B cell (primary cell): ENCODE measurements at regions not wholly inside any gene's neighbourhood (a gene's known extent, or its start where the extent isn't known, plus 50 kb on each side); places are given as distances from the start of the nearest gene placed in this dataset.

Experiments used
- ATAC-seq: fragments of 200-7000 bp; cut with Tn5 transposase; one replicate; pipeline ENCODE4 v1.10.0; 2021; ENCODE audit warnings: low read depth, mild to moderate bottlenecking, moderate number of reproducible peaks, moderate library complexity
- CTCF ChIA-PET: fragments of 350-600 bp; sonication (Branson Sonifier 250); formaldehyde crosslinking; loops from one replicate; lab custom pipeline; 2021; ENCODE audit warnings: antibody characterized with exemption, inconsistent platforms; lab: Charles Lee
- POLR2A ChIA-PET: fragments of 350-600 bp; sonication (Branson Sonifier 250); formaldehyde crosslinking; loops from one replicate; lab custom pipeline; 2021; ENCODE audit warnings: antibody characterized with exemption; lab: Charles Lee
- DNase-seq: peaks from one replicate; pipeline ENCODE4 v3.0.0; 2013
- H2AFZ ChIP-seq: 2 replicates; pipeline ENCODE4 v1.6.1; 2012; ENCODE audit warnings: mild to moderate bottlenecking, low read depth, low read length; ENCODE audit not compliant: insufficient read depth, poor library complexity, severe bottlenecking
- H3K27ac ChIP-seq, 2 donors: 1 replicate in 1 of 2; 2 replicates in 1 of 2; pipeline ENCODE4 v1.5.1; 2012 to 2013; ENCODE audit warnings: low read length in 2 of 2, mild to moderate bottlenecking in 2 of 2, moderate library complexity in 1 of 2
- H3K27me3 ChIP-seq, 4 experiments: fragments of 200-600 bp in 1 of 4; sonication (generic) in 1 of 4; replicated peaks in 1 of 4; 1 replicate in 2 of 4; 2 replicates in 2 of 4; pipeline versions ENCODE4 v1.6.1 to v1.7.0; 2013 to 2016; ENCODE audit warnings: low read length in 3 of 4, mild to moderate bottlenecking in 2 of 4, mixed read lengths in 1 of 4, moderate library complexity in 1 of 4; ENCODE audit not compliant: insufficient read depth in 4 of 4, control insufficient read depth in 3 of 4; ENCODE audit errors: control extremely low read depth in 1 of 4
- H3K36me3 ChIP-seq, 2 experiments: replicated peaks in 1 of 2; 1 replicate in 1 of 2; 2 replicates in 1 of 2; pipeline versions ENCODE4 v1.6.1 to v1.7.1; 2013; ENCODE audit warnings: low read length in 1 of 2; ENCODE audit not compliant: insufficient read depth in 2 of 2, control insufficient read depth in 1 of 2; ENCODE audit errors: control extremely low read depth in 1 of 2, extremely low read depth in 1 of 2
- H3K4me1 ChIP-seq, 2 donors: fragments of 200-600 bp in 1 of 2; sonication (generic) in 1 of 2; 1 replicate in 1 of 2; 2 replicates in 1 of 2; pipeline versions ENCODE4 v1.5.1 to v1.6.1; 2013 to 2017; ENCODE audit warnings: low read length in 2 of 2; ENCODE audit not compliant: control insufficient read depth in 2 of 2, insufficient read depth in 2 of 2
- H3K4me2 ChIP-seq: replicated peaks from 2 replicates; pipeline ENCODE3; 2012; ENCODE audit warnings: mild to moderate bottlenecking, low read depth, low read length; ENCODE audit not compliant: poor library complexity, severe bottlenecking
- H3K4me3 ChIP-seq, 5 experiments: fragments of 200-600 bp in 1 of 5; sonication (generic) in 1 of 5; 1 replicate in 3 of 5; 2 replicates in 2 of 5; pipeline versions ENCODE4 v1.5.1 to v1.7.0; 2011 to 2016; ENCODE audit warnings: low read length in 4 of 5, mild to moderate bottlenecking in 4 of 5, low read depth in 2 of 5, control low read depth in 1 of 5, moderate library complexity in 1 of 5; ENCODE audit not compliant: insufficient read depth in 1 of 5; ENCODE audit errors: control extremely low read depth in 1 of 5, extremely low read depth in 1 of 5
- H3K79me2 ChIP-seq: fragments of 200-600 bp; sonication (generic); one replicate; pipeline ENCODE4 v1.6.0; 2016; ENCODE audit warnings: low read length; ENCODE audit not compliant: control insufficient read depth, insufficient read depth
- H3K9ac ChIP-seq: fragments of 200-600 bp; sonication (generic); 2 replicates; pipeline ENCODE4 v1.6.1; 2017; ENCODE audit warnings: mild to moderate bottlenecking, low read length, moderate library complexity
- H3K9me3 ChIP-seq, 3 donors: one replicate each; pipeline versions ENCODE4 v1.6.1 to v1.7.1; 2013; ENCODE audit warnings: low read length in 2 of 3; ENCODE audit not compliant: control insufficient read depth in 2 of 3, insufficient read depth in 1 of 3; ENCODE audit errors: control extremely low read depth in 1 of 3
- H4K20me1 ChIP-seq: 2 replicates; pipeline ENCODE4 v1.6.0; 2012; ENCODE audit warnings: mild to moderate bottlenecking, low read length; ENCODE audit not compliant: insufficient read depth, control insufficient read depth, poor library complexity, severe bottlenecking
- H3K27ac Mint-ChIP-seq: one replicate; pipeline ENCODE4 v1.8.0; 2021; ENCODE audit warnings: mixed read lengths
- H3K27me3 Mint-ChIP-seq: one replicate; pipeline ENCODE4 v1.8.0; 2021; ENCODE audit warnings: mixed read lengths
- H3K4me1 Mint-ChIP-seq: one replicate; pipeline ENCODE4 v1.8.0; 2021; ENCODE audit warnings: mixed read lengths
- H3K4me3 Mint-ChIP-seq: one replicate; pipeline ENCODE4 v1.8.0; 2021; ENCODE audit warnings: mixed read lengths
- H3K9me3 Mint-ChIP-seq: one replicate; pipeline ENCODE4 v1.8.0; 2022; ENCODE audit warnings: mixed read lengths; ENCODE audit not compliant: insufficient read depth
- EZH2 ChIP-seq: IDR thresholded peaks from 2 replicates; pipeline ENCODE4 v1.6.1; 2012; ENCODE audit warnings: borderline replicate concordance, low read depth, mild to moderate bottlenecking, moderate library complexity, low read length; ENCODE audit not compliant: insufficient read depth, poor library complexity, severe bottlenecking
- WGBS: methylation state at CpG from one replicate; pipeline ENCODE4 v1.1.5; 2013; ENCODE audit warnings: missing lambda C conversion rate; ENCODE audit not compliant: insufficient coverage; 5-methylcytosine and 5-hydroxymethylcytosine counted together
- intact Hi-C: fragments of 100-400 bp; cut with micrococcal nuclease; formaldehyde crosslinking; loops from one replicate; pipeline ENCODE4 v1.10.0; 2022
- TF ChIP-seq, protein P1 (sequence below): fragments of 200-600 bp; IDR thresholded peaks from one replicate; pipeline ENCODE4 v1.8.0; 2022; ENCODE audit warnings: antibody characterized with exemption, mild to moderate bottlenecking

DNA sequence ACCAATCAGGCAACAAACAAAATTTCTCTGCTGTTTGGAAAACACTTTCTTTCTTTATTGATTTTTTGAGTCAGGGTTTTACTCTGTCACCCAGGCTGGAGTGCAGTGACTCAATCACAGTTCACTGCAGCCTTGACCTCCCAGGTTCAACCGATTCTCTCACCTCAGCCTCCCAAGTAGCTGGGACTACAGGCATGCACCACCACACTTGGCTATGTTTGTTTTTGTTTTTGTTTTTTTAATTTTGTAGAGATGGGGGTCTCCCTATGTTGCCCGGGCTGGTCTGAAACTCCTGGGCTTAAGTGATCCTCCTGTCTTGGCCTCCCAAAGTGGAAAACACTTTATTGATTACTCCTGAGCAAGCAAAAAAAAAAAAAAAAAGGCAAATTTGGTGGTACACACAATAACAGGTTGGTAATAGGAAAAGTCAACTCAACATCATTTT, 276.4 kb downstream of the SOX9 start:
- no CpG with 5 or more reads among the region's 2 CpGs for WGBS
- no peak overlapping the region for H3K4me3 ChIP-seq
- ATAC-seq (no peak), DNase-seq (no peak)
- H3K36me3 ChIP-seq: no peaks in the 10 kb centered on the region
- H3K9me3 ChIP-seq: peaks cover 0 to 13% (median 0%) of the 10 kb centered on the region in 3 donors
- H2AFZ ChIP-seq: no peak overlapping the region
- peaks cover 0 to 2% of the 10 kb centered on the region in 2 donors for H3K4me1 ChIP-seq
- no peak overlapping the region for H3K9ac ChIP-seq
- CTCF ChIA-PET: interaction anchor here (1.0 kb wide), 1 partner anchor 13 kb away, joined by 3 read pairs; no protein-coding TSS in a partner anchor
- no peak overlapping the region for H3K27ac Mint-ChIP-seq
- H3K79me2 ChIP-seq: no peaks in the 10 kb centered on the region
- no peaks in the 10 kb centered on the region for H4K20me1 ChIP-seq
- no peak overlapping the region for H3K27ac ChIP-seq
- H3K9me3 Mint-ChIP-seq: no peaks in the 10 kb centered on the region
- peaks cover 3% of the 10 kb centered on the region for H3K27me3 Mint-ChIP-seq
- H3K4me1 Mint-ChIP-seq: peaks cover 5% of the 10 kb centered on the region
- H3K4me3 Mint-ChIP-seq: no peak overlapping the region
- no peak for TF ChIP-seq EZH2
- TF ChIP-seq, protein P1, sequence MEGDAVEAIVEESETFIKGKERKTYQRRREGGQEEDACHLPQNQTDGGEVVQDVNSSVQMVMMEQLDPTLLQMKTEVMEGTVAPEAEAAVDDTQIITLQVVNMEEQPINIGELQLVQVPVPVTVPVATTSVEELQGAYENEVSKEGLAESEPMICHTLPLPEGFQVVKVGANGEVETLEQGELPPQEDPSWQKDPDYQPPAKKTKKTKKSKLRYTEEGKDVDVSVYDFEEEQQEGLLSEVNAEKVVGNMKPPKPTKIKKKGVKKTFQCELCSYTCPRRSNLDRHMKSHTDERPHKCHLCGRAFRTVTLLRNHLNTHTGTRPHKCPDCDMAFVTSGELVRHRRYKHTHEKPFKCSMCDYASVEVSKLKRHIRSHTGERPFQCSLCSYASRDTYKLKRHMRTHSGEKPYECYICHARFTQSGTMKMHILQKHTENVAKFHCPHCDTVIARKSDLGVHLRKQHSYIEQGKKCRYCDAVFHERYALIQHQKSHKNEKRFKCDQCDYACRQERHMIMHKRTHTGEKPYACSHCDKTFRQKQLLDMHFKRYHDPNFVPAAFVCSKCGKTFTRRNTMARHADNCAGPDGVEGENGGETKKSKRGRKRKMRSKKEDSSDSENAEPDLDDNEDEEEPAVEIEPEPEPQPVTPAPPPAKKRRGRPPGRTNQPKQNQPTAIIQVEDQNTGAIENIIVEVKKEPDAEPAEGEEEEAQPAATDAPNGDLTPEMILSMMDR: no peak
- H3K4me2 ChIP-seq: no peak overlapping the region
- POLR2A ChIA-PET: no interaction called here
- H3K27me3 ChIP-seq: no peaks in the 10 kb centered on the region
- intact Hi-C loops: no loop called here

DNA sequence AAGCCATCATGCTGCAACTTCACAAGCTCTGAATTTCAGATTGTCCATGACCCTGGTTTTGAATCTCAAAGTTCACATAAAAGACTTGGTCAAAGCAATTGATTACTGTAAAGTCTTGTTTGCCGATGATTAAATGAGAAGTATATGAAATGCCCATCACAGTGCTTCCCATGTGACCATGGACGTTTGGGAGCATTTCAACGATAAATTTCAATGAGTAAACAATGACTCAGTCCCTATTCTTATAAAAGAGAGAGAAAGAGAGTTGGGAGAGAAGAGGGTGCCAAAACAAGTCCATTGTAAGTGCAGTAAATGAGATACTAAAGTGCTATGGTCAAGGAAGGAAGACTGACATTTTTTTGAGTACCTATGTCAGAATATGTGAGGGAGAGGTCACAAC, 276.9 kb downstream of the SOX9 start:
- no peak for DNase-seq
- Histone ChIP-seq H4K20me1 (no peaks in the 10 kb centered on the region), H3K9me3 (peaks cover 0 to 13% (median 0%) of the 10 kb centered on the region in 3 donors), H3K27me3 (no peaks in the 10 kb centered on the region), H3K27ac (no peak overlapping the region), H3K4me2 (no peak overlapping the region), H3K4me3 (no peak overlapping the region), H3K36me3 (no peaks in the 10 kb centered on the region), H3K79me2 (no peaks in the 10 kb centered on the region), H2AFZ (no peak overlapping the region), H3K9ac (no peak overlapping the region), H3K4me1 (no peaks in the 10 kb centered on the region)
- CTCF ChIA-PET: no interaction called here
- WGBS: 25% methylated on average over 2 of the region's 3 CpGs
- POLR2A ChIA-PET: no interaction called here
- Mint-ChIP-seq H3K4me1 (peaks cover under 1% of the 10 kb centered on the region), H3K27me3 (peaks cover 3% of the 10 kb centered on the region), H3K4me3 (no peak overlapping the region), H3K27ac (no peak overlapping the region), H3K9me3 (no peaks in the 10 kb centered on the region)
- TF ChIP-seq, protein P1: no peak
- no peak for TF ChIP-seq EZH2
- ATAC-seq: no peak
- intact Hi-C loops: no loop called here
